ENCODE measurements at regions not wholly inside any gene's neighbourhood (a gene's known extent, or its start where the extent isn't known, plus 50 kb on each side); places are given as distances from the start of the nearest gene placed in this dataset.

DNA sequence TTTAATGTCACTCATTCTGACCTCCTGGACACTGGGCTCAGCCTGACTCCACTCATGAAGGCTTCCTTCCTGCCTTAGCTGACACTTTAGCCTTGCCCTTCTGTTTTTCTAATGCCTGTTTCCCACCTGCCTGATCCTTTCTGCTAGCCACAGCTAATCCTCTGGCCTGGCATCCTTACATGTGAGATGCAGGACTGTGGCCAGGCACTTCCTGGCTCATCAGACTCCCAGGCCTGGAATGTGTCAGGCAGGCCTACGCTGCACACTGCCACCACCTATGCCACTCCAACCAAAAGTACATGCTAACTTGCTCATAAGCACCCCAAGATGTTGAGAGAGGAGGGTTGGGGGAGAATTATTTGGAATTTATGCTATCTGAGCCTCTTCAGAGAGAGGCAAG is 138.8 kb upstream of the NALF2 start:
- no peak for DNase-seq (ENCODE audit: low read depth)

DNA sequence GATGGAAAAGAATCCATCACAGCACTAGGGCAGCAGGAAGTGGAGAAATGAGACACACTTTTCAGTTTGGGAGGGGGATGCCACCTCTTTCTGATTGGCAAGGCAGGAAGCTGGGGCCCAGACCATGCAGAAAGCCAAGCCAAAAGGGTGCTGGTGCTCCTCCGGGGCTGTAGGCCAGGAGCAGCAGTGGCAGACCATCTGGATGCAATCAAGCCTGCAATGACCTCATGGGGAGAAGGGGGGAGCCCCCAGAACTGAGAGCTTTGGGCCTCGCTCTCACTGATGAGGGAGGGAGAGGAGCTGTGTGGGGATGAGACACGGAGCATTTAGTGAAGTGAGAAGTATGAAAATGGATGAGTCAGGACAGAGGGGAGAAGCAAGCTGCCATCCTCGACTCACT is 141.3 kb upstream of the NALF2 start:
- DNase-seq (ENCODE audit: low read depth): peak; percentile 74

DNA sequence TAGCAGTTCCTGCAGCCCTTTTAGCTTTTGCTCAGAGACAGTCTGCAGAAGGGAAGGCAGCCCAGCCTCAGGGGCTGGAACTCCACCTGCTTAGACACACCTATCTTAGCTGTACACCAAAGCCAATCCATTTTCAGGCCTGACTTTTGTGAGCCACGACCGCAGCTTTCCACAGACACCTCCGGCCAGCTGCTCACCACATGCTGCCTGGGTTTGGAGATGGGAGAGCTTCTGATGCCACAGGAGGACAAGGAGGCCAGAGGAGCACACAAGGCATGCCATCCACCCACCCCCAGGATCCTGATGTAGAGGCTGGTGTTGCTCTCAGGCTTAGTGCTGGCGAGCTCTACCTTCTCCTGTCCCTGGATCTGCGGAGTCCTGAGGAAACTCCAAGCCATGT is 141.8 kb upstream of the NALF2 start:
- peak; percentile 44 for DNase-seq (ENCODE audit: low read depth)

DNA sequence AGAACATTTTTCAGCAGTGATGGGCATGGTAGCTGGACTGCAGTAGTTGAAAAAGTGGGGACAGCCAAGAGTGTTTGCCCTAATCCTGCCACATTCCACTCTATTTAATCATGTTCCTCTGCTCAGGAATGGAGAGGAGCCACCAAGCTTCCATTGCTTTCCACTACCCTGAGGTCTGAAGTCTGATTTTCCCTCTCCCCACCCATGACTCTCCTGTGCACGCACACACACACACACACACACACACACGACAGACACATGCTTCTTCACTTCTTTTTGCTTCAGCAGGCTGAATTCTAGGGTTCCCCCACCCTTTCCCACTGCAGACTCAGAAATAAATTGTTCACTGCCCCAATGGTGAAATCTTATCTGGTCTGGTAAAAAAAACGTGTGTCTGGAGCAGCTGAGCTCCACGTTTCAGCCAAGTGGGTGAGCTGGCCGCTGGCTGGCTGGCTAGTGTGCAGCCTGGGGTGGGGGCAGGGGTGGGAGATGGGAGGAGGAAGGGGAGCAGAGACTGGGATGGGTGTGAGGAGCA is 142.7 kb upstream of the NALF2 start:
- DNase-seq (ENCODE audit: low read depth): peak; percentile 49

DNA sequence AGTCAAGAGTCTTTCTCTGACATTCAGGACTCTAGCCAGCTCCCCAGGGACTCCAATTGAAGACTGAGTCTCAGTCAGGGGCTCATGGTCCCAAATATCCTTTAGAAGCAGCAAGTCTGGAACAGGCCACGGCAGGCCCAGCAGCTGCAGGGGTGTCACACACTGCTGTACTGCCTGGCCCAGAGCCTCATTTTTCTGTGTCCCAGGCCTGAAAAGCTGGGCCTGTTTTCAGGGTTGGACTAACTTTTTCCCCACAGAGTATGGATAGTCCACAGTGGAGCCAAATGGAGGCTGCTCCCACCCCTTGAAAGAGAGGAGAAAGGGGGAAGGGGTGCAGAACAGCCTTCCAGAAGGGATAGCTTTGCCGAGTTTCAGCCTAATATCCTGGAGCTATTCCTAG is 146.8 kb upstream of the NALF2 start:
- no peak for DNase-seq (ENCODE audit: low read depth)

DNA sequence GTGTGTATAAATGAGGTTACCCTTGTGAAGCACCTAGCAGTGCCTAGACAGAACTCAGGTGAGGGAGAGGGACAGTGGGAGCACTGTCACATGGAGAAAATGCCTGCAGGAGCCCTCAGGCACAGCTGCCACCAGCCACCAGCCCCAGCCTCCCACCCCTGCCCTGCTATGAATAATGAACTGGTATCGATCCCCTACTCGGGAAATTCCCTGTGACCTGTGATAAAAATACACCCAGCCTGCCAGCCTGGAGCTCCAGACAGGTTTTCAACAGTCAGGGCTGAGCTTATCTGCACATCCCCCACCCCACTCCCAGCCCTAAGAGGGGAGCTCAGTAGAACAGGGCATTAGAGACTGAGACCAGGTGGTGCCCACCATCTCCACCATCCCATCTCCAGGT is 159.6 kb upstream of the PJA1 start:
- no peak for DNase-seq (ENCODE audit: low read depth)

DNA sequence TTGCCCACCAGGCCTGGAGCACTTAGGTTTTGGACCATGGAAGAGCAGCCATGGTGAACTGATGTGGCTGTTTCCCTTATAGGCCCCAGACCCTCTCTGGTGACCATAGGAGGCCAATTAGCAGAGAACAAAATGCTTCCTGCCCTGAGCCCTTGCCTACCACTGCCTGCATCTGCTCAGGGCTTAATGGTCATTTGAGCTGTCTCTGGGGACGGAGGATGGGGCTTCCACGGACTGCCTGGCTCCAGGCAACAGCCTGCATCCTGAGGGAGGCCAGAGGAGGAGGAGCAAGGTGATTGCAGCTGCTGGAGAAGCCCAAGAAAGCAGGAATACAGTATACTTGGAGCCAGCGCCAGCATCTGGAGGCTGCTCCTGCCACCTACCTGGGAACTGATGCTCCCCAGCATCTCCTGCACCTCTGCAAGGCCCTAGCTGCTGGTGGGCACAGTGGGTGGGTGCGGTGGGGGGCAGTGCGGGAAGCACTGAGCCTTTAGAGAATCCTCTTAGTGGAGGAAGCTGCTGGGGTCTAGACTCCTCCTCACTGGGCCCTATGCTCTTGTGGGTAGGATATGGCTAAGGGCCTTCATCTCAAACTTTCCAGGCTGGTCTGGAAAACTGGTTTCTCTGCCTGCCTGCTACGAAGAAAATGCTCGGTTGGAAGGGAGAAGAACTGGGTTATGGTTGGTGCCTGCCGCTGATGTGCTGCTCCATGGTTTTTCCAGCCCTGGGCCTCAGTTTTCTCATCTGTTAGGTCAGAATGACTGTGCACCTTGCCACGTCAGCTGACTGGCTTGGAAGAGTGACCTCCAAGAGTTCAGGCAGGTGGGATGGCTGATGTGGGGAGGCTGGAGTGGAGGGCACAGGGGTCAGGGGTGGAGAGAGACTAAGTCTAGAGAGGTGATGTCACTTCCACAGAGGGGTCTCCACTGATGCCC is 158.8 kb upstream of the PJA1 start:
- DNase-seq (ENCODE audit: low read depth): no peak

DNA sequence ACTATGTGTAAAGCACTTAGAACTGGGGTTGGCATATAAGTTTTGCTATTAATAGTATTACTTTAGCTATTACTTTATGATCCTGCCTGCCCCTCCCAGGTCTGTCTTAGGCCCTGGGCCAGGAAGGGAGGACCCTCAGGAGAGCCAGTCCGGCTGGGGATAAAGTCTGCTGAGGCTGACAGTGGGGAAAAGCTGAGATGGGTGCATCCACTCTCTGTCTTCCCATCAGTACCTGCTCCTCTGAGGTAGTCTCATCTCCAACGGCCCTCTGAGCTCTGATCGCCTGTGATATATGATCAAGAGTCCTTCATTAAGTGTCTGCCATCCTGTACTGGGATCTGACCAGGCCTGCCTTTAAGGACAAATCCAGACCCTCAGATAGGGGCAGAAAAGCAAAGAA is 156.5 kb upstream of the PJA1 start:
- no peak for DNase-seq (ENCODE audit: low read depth)

DNA sequence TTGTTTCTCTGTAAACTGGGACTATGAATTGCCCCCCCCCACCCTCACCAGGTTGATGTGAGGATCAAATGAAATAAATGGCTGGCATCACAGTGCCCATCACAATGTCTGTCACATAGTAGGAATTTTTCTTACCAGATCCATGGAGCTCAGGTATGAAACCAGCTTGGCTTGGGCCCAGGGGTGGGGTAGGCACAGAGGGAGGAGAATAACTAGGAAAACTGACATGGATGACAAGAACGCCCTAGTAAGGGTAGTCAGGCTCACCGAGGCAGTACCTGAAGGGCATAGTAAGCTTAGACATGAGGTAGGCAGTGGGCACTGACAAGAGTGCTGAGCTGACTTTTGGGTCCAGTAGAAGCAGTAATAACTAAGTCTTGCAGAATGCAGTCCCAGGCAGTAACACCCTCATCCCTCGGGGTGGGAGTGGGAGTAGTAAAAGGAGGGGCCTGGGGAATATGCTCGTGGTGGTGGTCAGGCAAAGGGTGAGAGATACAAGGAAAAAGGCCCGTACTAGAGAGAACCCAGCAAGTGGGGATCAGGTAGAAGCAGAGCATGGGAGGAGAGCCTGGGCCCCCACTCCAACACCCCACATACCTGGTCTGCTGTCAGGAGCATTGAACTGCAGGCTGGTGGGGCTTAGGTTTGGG is 155.9 kb upstream of the PJA1 start:
- no peak for DNase-seq (ENCODE audit: low read depth)

DNA sequence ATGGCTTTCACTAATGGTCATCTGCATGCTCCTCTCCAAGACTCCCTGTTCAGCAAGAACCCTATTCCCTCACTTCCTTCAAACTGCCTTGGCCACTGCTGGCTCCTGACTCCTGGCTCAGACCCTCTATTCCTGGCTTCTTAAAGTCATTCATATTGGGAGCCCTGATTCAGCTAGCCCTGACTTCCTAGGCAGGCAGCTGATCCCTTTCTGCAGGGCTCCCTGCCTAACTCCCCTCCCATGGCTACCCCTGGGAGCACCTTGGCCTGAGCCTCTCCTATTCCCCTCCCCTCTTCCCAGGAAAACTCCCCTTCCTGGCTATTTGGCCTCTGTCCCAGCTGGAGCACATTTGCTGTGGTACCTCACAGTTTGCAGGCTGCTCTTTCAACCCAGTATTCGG is 154.9 kb upstream of the PJA1 start:
- no peak for DNase-seq (ENCODE audit: low read depth)

DNA sequence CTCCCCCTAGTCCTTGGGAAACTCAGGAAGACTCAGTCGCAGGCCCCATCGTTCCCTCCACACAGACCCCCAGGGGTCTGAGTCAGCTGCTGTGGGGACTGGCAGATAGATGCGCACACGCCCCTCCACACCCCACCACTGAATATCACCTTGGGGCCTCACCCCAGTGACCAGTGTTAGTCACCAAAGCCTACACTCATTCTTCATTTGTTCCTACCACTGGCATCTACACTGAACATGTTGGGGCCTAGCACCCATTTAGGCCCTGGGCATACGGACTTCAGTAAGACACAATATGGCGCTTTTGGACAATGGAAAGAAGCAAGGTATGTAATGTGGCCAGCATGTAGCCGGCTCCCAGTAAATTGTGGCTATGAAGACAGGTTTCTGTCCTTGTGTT is 154.1 kb upstream of the PJA1 start:
- DNase-seq (ENCODE audit: low read depth): no peak

DNA sequence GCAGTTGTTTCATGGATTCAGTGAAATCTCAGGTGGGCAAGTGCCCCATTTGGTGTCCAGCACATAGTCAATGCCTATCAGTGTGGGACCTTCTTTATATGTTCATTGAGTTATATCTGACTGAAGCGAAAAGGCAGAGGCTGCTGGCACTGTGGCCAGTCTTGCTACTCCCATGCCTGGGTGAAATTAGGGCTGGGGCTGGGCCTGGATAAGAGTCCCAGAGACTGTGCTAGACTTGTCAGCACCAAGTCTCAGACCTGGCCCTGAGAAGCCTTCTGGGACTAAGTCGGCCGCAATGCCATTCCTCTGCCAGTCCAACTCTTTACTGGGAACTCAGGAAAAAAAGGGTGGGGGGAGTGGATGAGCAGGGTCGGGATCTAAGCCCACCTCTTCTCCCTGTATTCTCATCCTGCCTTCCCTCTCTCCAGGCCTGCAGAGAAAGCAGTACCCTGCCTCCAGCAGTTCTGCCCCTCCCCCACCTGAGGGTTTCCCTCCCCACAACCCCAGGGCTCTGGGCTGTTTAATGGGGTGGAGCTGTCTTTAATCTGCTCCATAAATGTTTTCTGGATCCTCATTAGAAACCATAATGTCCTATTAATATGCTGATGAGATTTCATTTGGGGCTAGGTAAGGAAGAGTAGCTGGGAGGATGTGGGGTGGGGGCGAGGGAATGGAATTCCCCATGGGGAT is 153.5 kb upstream of the PJA1 start:
- DNase-seq (ENCODE audit: low read depth): no peak

DNA sequence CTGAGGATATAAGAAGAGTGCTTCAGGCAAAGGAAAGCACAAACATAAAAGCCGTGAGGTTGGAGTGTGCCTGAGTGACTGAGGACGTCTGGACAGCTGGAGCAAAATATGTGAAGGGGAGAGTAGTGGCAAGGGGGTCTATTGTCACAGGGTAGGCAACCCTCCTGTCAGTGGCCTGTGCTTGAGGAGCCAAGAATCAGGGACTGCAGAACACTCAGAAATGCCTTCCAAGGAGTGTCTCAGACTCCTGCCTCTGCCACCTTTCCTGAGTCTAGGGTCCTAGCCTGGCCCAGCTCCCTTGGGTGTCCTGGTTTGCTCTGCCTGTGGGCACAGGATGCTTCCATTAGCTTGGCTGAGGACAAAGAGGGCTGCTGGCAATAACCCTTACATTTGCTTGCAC is 152.5 kb upstream of the PJA1 start:
- DNase-seq (ENCODE audit: low read depth): no peak

DNA sequence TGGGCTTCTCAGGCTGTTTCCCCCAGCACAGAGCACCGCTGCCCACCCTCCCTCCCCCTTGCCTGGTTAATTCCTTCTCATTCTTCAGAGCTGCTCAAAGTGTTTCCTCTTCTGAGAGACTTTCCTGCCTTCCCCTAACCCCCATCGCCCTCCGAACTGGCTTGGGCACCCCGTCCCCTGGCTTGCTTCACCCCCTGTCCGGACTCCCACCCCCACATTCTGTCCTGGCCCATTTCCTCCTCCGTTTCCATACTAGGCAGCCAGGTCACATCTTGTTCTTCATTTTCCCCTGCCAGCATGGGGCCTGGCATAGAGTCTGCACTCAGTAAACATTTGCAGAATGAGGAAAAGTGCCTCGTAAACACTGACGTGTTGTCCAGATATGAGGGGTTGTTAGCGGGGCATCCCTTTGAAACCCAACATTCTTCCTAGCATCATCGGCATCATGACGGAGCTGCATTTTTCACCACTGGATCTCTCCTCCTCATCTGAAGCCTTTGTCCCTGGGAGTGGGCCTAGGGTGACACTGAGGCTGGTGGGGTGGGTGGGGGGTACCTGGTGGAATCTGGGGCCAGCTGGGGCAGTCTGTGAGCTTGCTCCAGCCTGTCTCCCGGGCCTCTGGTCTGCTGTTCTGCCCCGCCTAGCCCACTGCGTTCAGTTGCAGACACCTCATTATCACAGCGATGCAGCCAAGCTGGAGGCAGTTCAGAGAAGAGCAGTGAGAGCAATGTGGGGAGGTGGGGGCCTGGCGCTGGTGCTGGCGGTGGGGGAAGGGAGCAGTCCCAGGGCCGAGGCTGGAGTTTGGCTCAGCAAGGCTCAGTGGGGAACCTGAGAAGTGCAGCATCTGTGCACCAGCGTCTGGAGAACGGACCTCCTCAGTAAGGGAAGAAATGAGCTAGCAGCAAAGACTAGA is 149.4 kb upstream of the PJA1 start:
- DNase-seq (ENCODE audit: low read depth): no peak

DNA sequence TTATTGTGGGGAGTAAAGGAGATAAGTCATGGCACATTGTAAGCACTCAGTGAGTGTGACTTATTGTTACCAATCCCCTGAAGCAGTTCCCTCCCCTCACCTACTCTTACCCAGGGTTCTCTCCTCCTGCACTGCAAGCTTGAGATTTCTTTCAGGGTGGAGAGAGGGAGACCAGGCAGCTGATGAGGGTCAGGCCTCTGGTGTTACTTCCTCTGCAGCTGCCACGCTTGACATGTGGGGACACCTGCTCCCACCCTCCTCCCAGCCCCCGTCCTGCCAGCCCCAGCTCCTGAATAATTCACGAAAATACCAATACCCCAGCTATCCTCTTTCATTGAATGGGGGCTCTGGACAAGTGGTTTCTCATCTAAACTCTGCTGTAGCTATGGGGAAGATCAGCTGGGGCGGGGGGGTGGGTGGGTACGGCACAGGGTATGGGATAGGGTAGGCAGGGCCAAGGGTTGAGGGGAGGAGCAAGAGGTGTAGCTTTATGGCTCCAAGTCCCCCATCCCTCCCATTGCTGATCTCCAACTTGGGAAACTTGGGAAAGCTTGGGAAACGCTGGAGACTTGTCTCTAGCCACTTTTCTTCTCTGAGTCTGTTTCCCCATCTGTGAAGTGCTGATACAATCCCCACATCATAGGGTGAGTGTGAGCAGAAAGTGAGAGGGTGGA is 148.5 kb upstream of the PJA1 start:
- no peak for DNase-seq (ENCODE audit: low read depth)

DNA sequence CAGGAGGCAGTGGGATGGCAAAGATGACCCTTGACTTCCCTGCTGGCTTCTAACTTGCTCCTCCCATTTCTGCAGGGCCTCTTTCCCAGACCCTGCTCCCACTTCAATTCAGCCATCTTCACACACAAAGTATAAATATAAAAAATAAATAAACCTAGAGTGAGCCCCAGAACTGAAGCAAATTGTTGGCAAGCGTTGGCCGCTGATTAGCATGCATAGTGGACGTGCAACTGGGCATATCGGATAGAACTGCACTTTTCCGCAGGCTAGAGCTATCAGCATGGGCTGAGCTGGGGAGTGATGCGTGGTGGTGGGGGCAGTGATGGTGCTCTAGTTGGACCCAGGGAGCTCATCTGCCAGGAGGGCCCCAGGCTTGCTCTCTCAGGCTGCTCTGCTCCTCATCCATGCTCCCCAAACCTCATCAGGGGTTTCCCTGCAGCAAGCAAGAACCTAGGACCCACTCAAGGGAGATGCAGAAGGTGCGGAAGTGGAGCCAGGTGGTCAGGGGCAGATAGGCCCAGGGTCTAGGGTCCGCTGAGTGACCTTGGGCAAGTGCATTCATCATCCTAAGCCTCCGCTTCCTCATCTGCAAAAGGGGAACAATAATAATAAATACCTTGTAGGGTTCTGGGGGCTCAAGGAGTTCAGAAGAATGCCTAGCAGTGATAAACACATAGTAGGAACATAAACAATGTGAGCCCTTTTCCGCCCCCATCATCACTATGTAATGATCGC is 146.8 kb upstream of the PJA1 start:
- DNase-seq (ENCODE audit: low read depth): no peak

DNA sequence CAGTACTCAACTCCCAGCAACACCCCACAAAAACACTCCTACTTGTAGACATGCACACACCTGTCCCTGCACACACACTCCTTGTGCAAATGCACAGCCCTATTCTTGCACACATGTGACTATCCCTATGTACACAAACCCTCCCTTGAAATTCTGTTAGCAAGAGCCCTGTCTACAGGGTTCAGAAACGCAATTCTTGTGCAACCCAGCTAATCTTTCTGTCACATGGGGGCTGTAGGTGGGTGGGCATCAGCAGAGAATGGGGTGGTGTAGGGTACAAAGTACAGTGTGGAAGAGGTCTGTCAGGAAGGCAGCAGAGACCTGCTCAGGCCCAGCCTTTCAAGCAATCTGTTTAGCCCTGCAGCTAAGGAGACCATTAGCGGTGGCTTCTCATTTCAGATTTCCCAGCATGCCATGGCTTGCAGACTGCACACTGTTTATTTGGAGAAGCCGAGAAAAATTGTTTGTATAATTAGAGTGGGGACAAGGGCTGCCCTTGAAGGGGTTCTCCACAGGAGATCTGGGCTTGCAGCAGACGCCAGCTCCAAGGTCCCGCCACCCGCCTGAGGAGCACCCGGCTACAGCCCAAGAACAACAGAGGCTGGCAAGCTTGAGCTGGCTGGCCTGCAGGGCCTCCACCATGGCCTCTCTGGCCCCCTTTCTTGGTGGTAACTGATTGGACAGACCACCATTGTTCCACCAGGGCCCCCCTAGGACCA is 144.0 kb upstream of the PJA1 start:
- DNase-seq (ENCODE audit: low read depth): no peak

DNA sequence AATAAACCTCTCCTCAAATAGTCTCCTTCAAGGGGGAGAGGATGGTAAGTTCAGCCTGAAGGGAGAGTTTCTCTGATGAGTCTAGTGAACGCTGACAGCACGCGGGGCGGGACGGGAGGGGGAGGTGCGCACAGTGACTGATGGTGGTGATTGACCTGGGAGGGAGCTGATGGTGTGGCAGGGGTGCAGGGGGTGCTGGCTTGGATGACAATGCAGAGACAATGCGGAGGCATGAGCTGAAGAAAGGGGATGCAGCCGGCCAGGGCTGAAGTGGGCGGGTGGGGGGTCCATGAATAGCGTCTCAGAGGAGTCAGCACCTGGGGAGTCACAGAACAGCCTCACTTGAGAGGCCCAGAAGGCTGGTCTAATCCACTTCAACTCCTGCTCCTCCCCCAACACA is 142.5 kb upstream of the PJA1 start:
- DNase-seq (ENCODE audit: low read depth): no peak

DNA sequence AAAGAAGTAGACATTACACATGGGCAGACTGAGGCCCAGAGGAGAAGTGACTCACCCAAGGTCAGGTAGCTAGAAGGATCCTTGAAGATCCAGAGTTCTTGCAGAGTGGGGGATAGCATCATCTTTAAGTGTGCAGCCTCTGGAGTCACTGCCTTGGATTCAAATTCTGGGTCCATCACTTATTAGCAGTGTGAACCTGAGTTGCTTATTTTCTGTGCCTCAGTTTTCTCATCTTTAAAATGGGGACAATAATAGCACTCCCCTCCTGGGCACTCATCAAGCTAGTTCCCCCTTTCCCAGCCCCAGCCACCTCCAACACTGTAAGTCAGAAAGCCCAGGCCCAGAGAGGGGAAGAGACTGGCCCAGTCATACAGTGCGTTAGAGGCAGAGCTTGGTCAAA is 141.8 kb upstream of the PJA1 start:
- DNase-seq (ENCODE audit: low read depth): no peak

DNA sequence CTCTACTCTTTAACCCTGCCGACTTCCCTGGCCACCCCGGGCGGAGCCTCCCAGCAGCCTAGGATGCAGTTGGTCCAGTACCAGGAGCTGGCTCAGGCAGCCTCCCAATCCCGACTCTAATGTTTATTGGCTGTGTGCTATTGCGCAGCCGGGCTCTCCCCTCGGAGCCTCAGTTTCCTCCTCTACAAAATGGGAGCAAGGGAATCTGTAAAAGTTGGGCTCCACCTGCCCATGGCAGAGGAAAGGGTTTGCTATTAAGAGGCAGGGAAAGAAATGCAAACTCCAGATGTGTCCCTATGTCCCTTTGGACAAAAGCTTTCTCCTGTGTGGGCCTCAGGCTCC is 140.8 kb upstream of the PJA1 start:
- DNase-seq (ENCODE audit: low read depth): no peak
